G401 (cell line): ENCODE measurements at regions not wholly inside any gene's neighbourhood (a gene's known extent, or its start where the extent isn't known, plus 50 kb on each side); places are given as distances from the start of the nearest gene placed in this dataset.

Experiments used
- DNase-seq: peaks from one replicate; pipeline ENCODE4 v3.0.0-alpha.2; 2015; ENCODE audit warnings: low spot score
- in situ Hi-C: cut with HindIII; loops from 2 replicates; pipeline ENCODE4 v1.10.0; 2016; ENCODE audit warnings: low sequenced_read_pairs, mixed read lengths

- DNase-seq: no peak
- in situ Hi-C loops: no loop called here
These were observed 853.8 kb downstream of the TMEM182 start for GRCh38 chr2:103615611-103616105.

- in situ Hi-C loops: no loop called here
- no peak for DNase-seq
These were observed 855.1 kb downstream of the TMEM182 start for GRCh38 chr2:103616891-103617290.

- in situ Hi-C loops: no loop called here
- no peak for DNase-seq
These were observed 856.3 kb downstream of the TMEM182 start for GRCh38 chr2:103618112-103618511.

- DNase-seq: no peak
- in situ Hi-C loops: no loop called here
These were observed 865.5 kb downstream of the TMEM182 start for GRCh38 chr2:103627301-103627700.

- no peak for DNase-seq
- in situ Hi-C loops: no loop called here
These were observed 877.1 kb downstream of the TMEM182 start for GRCh38 chr2:103638978-103639377.

GRCh38 chr2:103656558-103656957 lies 894.7 kb downstream of the TMEM182 start:
- no peak for DNase-seq
- in situ Hi-C loops: no loop called here

GRCh38 chr2:103660519-103660918 lies 898.7 kb downstream of the TMEM182 start:
- in situ Hi-C loops: no loop called here
- DNase-seq: no peak

- no peak for DNase-seq
- in situ Hi-C loops: no loop called here
These were observed 899.1 kb downstream of the TMEM182 start for GRCh38 chr2:103660947-103661346.

GRCh38 chr2:103664690-103665089 lies 902.9 kb downstream of the TMEM182 start:
- no peak for DNase-seq
- in situ Hi-C loops: no loop called here

- in situ Hi-C loops: no loop called here
- no peak for DNase-seq
These were observed 905.6 kb downstream of the TMEM182 start for GRCh38 chr2:103667335-103667884.

- in situ Hi-C loops: no loop called here
- no peak for DNase-seq
These were observed 907.7 kb downstream of the TMEM182 start for GRCh38 chr2:103669531-103669930.
